ENCODE measurements at regions not wholly inside any gene's neighbourhood (a gene's known extent, or its start where the extent isn't known, plus 50 kb on each side); places are given as distances from the start of the nearest gene placed in this dataset.

DNA sequence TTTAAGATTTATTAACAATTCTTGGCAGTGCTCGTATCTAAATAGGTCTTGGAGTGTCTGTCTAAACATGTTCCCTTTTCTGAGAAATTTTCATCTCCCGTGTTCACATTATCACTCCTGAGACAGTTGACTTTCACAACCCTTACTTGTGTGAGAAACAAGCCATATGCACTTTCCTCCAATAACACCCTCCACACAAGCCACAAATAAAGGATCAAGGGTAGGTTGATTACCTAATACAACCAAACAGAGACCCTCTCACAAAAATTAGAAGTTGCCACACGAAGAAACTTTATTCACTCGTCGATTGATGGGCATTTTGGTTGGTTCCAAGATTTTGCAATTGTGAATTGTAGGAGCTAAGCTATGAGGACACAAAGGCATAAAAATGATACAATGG lies 763.9 kb downstream of the TRAM1L1 start:
- no peak overlapping the region for H2BK5ac ChIP-seq (ENCODE audit: insufficient read length, low read length)
- no peak overlapping the region for H3K4ac ChIP-seq (ENCODE audit: low read depth, low read length)
- H3K18ac ChIP-seq (ENCODE audit: insufficient read length, low read depth, low read length), result no peak overlapping the region
- H3K4me2 ChIP-seq (ENCODE audit: insufficient read depth, insufficient read length, low read length), result no peak overlapping the region
- H3K79me1 ChIP-seq (ENCODE audit: insufficient read depth, low read depth, low read length, poor library complexity, severe bottlenecking), result no peaks in the 10 kb centered on the region
- no peak overlapping the region for H2BK20ac ChIP-seq (ENCODE audit: low read depth, low read length, poor library complexity, severe bottlenecking)
- H4K20me1 ChIP-seq (ENCODE audit: control insufficient read depth, insufficient read depth, insufficient read length), result no peaks in the 10 kb centered on the region
- no peak overlapping the region for H3T11ph ChIP-seq (ENCODE audit: low read length)
- H3K56ac ChIP-seq (ENCODE audit: insufficient read length, low read depth, low read length), result no peak overlapping the region
- no peak for TF ChIP-seq CTCF (conservative IDR thresholded peaks at IDR 0.05)
- no CpG with 5 or more reads among the region's 5 CpGs for WGBS (ENCODE audit: extremely low coverage, insufficient read length, low lambda C conversion rate)
- H3K27ac ChIP-seq (ENCODE audit: insufficient read length, low read depth, low read length), result no peak overlapping the region
- no peaks in the 10 kb centered on the region for H3K9me3 ChIP-seq (ENCODE audit: control insufficient read depth, low read depth, low read length)
- H2BK15ac ChIP-seq (ENCODE audit: low read depth, low read length), result no peak overlapping the region
- H4K5ac ChIP-seq (ENCODE audit: insufficient read length, low read depth, low read length), result no peak overlapping the region
- Mint-ChIP-seq H3K36me3 (ENCODE audit: insufficient read depth in 1 of 3, low read depth in 3 of 3) (no peaks in the 10 kb centered on the region), H3K4me1 (no peaks in the 10 kb centered on the region), H3K9me3 (no peaks in the 10 kb centered on the region), H3K4me3 (no peak overlapping the region), H3K27me3 (ENCODE audit: low read depth) (no peaks in the 10 kb centered on the region), H3K27ac (peak overlapping the region in 1 of 3 experiments; percentile 27; a peak in 1 of 7 replicates)
- no peak overlapping the region for H3K23ac ChIP-seq (ENCODE audit: insufficient read length, low read depth, low read length)
- H4K91ac ChIP-seq (ENCODE audit: insufficient read length, low read depth, low read length), result no peak overlapping the region
- no peaks in the 10 kb centered on the region for H3K23me2 ChIP-seq (ENCODE audit: insufficient read length, low read depth, low read length, poor library complexity, severe bottlenecking)
- H2AFZ ChIP-seq (ENCODE audit: low read length), result no peak overlapping the region
- no peaks in the 10 kb centered on the region for H3K27me3 ChIP-seq (ENCODE audit: insufficient read depth, low read length)
- no peaks in the 10 kb centered on the region for H3K4me1 ChIP-seq (ENCODE audit: insufficient read depth, low read length)
- no peak overlapping the region for H2BK12ac ChIP-seq (ENCODE audit: insufficient read length, low read depth, low read length)
- no peak overlapping the region for H3K9ac ChIP-seq (ENCODE audit: extremely low read depth, insufficient read length, low read length)
- DNase-seq, result no peak
- H2AK5ac ChIP-seq (ENCODE audit: insufficient read length, low read length), result no peak overlapping the region
- H3K14ac ChIP-seq (ENCODE audit: insufficient read depth, low read length), result no peak overlapping the region
- H2BK120ac ChIP-seq (ENCODE audit: low read depth, low read length, poor library complexity, severe bottlenecking), result no peak overlapping the region
- H3K79me2 ChIP-seq (ENCODE audit: insufficient read depth, low read length), result no peaks in the 10 kb centered on the region
- H4K8ac ChIP-seq (replicated peaks; ENCODE audit: insufficient read length, low read depth, low read length), result no peak overlapping the region
